ENCODE measurements at regions not wholly inside any gene's neighbourhood (a gene's known extent, or its start where the extent isn't known, plus 50 kb on each side); places are given as distances from the start of the nearest gene placed in this dataset.

- DNase-seq, result no peak
These were observed 153.4 kb upstream of the B3GAT1 start for GRCh38 chr11:134565343-134565891.

DNA sequence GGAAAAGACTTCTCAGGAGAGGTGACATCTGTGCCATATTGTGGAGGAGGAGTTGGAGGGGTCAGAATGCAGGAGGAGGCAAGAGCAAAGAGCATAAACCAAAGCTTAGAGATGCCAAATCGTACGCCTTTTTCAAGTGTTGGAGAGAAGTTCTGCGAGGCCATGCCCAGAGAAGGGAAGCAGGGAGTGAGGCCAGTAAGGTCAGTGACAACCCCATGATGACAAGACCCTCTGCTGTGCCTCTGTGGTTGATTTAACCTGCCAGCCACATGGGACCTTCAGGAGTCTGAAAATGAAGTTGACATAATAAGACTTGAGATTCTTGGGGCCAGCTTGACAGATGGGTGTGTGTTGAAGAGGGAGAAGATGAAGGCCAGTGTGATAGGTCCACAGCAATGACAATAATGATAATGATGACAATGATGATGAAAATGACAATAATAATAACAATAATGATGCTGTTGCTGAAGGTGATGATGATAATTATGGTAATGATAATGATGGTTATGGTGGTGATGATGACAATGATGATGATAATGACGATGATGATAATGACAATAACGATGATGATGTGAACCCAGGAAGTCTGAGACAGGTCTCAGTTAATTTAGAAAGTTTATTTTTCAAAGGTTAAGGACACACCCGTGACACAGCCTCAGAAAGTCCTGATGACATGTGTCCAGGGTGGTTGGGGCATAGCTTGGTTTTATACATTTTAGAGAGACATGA, 152.6 kb upstream of the B3GAT1 start:
- no peak for DNase-seq

- no peak for DNase-seq
These were observed 151.0 kb upstream of the B3GAT1 start for GRCh38 chr11:134562941-134563471.

- DNase-seq, result no peak
These were observed 150.2 kb upstream of the B3GAT1 start for GRCh38 chr11:134562196-134562595.

- DNase-seq, result no peak
These were observed 149.3 kb upstream of the B3GAT1 start for GRCh38 chr11:134561331-134561720.

DNA sequence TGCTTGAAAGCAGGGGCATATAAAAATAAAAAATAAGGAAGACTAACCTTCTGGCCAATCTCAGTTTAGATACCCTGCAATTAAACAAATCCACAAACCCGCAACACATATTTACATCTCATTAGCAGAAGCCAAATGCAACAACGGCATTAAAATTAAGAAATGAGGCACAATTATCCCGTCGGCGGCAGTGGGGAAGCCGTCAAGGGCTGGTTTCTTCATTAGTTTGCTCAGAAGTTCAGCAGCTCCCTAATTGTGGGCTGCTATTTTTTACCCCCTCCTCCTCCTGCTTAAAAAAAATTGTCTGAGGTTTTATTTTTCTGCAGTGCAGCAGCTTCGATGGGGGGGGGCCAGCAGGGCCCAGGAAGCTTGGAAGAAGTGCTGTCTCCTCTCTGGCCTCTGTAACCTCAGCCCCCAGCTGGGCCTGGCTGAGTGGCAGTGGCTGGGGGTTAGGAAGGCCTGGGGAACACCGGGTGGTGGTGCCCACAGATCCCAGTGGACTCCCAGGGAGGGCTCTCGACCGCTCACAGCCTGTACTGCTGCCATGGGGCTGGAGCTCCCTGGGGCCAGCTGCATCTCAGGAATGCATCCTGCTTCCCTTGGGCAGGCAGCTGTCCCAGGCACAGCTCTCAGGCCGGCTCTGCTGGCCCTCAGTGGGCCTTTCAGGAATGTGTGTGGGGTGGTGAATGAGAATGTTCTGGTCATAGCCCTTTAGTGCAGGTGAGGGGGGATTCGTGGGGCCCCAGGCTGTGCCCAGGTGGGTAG, 148.7 kb upstream of the B3GAT1 start:
- DNase-seq, result no peak

DNA sequence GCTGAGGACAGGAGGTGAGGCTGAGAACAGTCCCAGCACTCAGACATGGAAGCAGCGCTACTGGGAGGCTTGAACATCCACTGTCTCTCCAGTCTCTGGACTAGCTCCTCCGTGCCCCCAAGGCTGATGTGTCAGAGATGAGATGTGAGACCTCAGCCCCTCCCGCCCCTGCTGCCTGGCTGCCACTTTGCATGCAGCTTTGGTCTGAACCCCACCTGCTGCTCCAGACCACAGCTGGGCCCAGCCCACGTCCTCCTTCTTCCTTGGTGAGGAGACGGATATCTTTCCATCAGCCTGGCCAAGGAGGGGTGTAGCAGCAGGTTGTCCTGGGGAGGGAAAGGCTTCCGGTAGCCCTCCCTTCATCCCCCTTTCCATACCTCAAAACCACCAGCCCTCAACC, 148.0 kb upstream of the B3GAT1 start:
- no peak for DNase-seq

DNA sequence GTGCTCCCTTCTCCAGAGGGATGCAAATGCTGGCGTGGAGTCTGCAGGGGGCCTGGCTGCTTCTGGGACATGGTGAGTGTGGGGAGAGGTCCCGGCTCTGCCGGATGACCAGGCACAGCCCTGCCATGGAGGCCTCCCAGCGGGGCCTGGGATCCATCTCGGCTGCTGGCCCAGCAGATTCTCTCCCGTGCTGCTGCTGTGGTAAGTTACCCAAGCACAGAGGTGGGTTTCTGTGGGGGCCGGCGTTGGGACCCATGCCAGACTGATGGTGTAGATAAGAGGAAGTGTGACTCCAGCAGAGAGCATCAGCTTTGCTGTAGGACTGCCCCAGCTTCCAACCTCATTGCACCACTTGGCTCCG, 147.5 kb upstream of the B3GAT1 start:
- DNase-seq, result no peak

GRCh38 chr11:134558916-134559601, 147.0 kb upstream of the B3GAT1 start:
- DNase-seq, result no peak

GRCh38 chr11:134558258-134558835, 146.3 kb upstream of the B3GAT1 start:
- no peak for DNase-seq

- no peak for DNase-seq
These were observed 145.7 kb upstream of the B3GAT1 start for GRCh38 chr11:134557571-134558257.

DNA sequence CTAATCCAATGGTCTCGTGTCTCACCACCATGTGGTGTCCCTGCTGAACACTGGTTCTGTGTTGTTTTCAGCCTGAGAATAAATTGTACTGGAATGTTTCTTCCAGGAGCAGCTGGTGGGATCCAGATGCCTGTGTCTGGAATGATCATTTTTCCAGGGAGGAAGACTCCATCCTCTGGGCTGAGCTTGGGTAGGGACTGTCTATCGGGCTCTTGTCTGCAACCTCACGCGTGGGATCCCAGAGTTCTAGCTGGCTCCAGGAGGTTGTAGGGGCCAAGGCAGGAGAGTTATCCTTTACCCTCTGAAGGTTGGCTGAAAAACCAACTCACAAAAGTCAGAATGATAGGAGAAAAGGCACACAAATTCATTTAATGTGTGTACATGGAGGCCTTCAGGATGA, 144.1 kb upstream of the B3GAT1 start:
- DNase-seq, result no peak

DNA sequence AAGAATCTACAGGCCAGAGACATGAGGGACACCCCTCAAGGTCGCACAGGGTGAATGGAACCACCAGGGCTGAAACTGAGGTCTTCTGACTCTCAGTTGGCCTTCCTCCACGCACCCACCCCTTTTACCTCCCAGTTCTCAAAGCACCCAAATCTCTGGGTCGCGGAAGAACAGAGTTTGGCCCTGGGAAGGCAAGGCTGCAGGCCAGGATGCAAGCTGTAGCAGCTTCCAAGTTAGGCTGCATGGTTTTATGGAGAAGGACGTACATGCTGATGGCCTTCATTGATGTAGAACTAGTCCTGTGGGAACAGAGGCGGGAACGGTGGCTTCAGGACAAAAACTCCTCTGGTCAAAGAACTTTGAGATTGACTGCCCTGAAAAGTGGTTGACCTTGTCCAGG, 143.5 kb upstream of the B3GAT1 start:
- no peak for DNase-seq

DNA sequence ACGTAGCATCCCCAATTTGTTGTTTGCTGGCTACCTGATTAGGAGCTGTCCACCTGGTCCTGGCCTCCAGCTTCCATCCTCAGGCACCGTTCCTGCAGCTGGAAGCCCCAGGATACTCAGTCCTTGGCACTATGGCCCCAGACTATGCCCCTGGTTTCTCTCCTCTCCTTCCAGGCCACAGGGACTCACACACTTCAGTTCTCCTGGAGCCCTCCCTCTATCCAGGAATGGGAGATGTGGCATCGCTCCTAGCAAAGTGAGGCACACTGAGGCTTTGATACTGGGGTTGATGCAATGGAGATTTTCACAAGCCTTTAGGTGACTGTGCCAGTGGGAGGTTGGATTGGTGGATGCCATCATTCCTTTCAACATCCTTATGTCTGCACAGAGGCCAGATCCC, 142.8 kb upstream of the B3GAT1 start:
- DNase-seq, result no peak

GRCh38 chr11:134554106-134554505, 142.1 kb upstream of the B3GAT1 start:
- no peak for DNase-seq

GRCh38 chr11:134552749-134553148, 140.7 kb upstream of the B3GAT1 start:
- DNase-seq, result no peak

GRCh38 chr11:134545521-134545920, 133.5 kb upstream of the B3GAT1 start:
- no peak for DNase-seq

DNA sequence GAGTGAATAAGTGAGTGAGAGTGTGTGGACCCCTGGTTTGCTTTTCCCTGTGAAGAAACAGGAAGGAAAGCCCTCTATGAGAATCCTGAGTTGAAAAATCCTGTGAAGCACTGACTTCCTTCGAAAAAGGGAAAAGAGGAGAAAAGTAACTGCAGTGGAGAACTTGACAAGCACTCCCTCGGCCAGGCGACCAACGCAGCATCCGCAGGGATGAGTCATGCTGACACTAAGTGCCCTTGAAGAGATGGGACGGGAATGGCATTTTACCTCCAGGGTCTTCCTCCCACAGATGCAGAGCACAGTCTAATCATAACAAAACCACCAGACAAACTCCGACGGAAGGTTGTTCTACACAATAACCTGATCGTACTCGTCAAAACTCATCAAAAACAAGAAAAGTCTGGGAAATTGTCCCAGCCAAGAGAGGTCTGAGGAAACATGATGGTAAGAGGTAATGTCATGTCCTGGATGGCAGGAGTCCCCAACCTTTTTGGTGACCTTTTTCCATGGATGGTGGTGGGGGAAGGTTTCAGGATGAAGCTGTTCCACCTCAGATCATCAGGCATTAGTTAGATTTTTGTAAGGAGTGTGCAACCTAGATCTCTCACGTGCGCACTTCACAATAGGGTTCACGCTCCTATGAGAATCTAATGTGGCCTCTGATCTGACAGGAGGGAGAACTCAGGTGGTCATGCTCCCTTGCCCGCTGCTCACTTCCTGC, 132.2 kb upstream of the B3GAT1 start:
- DNase-seq, result no peak

GRCh38 chr11:134543645-134544044, 131.6 kb upstream of the B3GAT1 start:
- no peak for DNase-seq

- no peak for DNase-seq
These were observed 131.2 kb upstream of the B3GAT1 start for GRCh38 chr11:134543241-134543640.

GRCh38 chr11:134542401-134543165, 130.5 kb upstream of the B3GAT1 start:
- no peak for DNase-seq
